GM21619 (cell line): ENCODE measurements at regions not wholly inside any gene's neighbourhood (a gene's known extent, or its start where the extent isn't known, plus 50 kb on each side); places are given as distances from the start of the nearest gene placed in this dataset.

ENCODE experiments used
- ATAC-seq: cut with Tn5 transposase; IDR thresholded peaks from one replicate; pipeline ENCODE4 v1.9.1; 2021; ENCODE audit not compliant: unreplicated experiment

DNA sequence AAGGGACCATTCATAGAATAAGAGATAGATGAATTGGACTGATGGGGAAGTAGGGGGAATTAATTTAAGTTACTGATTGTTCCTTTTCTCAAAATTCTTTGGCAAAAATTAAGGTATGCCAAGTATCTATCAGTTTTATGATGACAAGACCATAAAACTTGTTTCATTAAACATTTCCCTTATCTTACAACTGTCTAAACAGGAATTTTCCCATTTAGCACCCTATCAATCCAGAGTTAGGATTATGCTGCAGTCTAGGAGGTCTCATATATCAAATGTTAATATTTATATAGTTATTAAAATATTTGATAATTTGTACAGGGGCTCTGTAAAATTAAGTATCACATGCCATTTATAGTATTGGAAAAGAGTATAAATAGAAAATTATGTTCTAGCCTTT lies 51.5 kb upstream of the ARID1B start:
- ATAC-seq: no peak

DNA sequence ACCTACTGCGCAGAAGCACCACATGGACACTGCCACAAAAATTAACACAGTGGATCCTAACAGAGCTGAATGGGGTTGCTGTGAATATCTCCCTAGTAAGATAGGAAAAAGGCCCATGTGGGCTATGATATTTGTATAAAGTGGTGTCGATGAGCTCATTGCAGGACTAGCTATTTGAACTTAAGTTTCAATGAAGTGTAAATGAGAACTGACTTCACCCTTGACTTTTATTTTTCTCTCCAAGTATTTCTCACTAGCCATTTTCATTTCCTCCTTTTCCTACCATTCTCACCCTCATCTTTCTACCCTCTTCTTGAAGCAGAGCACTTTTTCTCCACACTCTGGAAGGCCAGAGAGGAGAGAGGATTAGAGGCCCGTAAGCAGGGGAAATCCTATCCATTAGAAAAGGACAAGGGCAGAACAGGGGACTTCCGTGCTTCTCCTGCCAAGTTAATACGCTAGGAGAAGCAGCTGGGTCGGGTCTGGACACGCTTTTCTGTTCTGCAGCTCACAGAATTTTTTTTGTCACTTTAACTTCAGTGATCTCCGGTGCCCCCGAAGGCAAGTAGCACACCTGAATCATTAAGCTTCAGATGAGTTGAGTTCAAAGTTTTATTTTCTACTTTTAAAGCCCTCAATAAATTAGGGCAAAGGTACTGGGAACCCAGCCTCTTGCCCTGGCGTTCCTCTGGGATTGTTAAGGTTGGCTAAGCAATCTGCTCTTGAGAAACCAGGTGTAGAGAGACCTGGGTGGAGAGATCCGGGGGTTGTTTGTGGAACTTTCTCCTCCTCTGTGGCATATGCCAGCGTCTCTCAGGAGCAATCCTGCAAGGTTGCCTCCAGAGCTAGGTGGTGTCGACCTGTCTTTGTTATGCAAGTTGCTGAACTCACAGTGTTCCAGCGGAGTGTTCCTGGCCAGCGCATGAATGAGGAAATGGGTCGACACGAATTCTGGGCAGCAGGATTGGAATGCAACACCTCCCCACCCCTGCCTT lies 56.2 kb upstream of the ARID1B start:
- peak; percentile 54 for ATAC-seq

DNA sequence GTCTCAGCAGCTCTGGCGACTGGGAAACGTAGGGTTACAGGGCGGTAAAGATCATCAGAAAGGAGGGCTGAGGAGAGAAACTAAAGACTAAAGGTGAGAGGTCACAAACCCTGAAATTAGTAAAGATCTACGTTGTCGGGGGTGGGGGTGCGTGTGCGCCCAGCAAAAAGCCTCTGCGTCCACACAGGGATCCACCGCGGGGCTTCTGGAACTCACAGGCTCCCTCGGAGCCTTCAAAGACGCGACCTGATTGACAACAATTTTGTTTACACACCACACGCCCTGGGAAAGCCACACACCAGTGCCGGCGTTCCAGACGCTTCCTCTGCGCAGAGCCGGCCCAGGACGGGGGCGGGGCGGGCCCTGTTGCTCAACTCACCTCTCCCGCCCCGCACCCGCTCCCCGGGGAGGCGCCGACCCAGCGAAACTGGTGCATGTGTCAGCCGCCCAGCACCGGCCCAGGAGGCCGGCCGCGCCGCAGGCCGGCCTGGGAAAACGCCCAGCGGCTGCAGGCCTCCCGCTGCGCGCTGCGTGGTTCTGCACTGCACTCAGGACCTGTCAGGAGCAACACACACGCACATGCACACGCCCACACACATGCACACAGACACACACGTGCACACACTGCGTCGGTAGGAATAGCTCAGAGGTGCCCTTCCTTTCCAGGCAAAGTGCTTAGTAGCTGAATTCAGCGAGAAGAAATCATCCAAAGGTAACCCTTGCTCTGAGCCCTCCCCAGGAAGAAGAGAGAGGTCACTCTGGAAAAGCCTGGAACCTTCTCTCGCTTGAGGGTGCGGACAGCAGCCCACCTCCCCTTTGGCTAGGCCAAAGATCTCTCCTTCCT lies 57.2 kb upstream of the ARID1B start:
- peak; percentile 80 for ATAC-seq

DNA sequence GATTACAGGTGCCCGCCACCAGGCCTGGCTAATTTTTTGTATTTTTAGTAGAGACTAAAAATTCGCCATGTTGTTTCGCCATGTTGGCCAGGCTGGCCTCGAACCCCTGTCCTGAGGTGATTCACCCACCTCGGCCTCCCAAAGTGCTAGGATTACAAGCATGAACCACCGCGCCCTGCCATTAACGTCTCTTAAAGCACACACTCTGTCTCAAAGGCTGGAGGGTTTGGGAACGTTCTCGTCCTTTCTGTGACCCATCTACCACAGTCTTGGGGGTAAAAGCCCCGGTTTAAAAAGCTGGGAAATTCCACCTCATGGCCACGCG lies 57.8 kb upstream of the ARID1B start:
- ATAC-seq: no peak

DNA sequence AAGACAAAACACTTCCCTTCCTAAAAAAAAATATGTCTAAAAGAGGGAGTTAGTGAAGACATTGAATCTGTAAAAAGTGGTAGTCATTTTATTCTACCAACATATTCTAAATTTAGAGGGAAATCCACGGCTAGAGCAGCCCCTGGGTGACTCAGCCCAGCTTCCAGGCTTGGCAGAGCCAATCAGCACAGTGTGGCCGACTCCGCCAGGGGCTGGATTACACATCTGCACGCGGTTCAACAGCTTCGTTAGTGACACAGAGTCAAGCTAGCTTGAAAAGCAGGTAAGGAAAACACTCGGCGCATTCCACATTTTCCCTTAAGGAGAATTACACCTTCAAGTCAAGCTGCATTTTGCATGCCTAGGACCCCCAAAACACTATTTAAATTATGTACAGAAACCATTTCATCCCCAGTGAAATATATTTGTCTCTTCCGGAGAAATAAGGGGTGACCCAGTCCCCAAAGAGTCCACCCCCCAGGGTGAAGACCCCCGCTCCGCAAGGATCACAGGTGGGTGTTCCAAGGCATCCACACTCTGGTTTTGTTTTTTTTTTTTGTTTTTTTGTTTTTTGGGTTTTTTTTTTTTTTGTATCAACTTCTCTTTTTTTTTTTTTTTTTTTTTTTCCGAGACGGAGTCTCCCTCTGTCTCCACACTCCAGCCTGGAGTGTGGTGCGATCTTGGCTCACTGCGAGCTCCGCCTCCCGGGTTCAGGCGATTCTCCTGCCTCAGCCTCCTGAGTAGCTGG lies 58.4 kb upstream of the ARID1B start:
- ATAC-seq: no peak

DNA sequence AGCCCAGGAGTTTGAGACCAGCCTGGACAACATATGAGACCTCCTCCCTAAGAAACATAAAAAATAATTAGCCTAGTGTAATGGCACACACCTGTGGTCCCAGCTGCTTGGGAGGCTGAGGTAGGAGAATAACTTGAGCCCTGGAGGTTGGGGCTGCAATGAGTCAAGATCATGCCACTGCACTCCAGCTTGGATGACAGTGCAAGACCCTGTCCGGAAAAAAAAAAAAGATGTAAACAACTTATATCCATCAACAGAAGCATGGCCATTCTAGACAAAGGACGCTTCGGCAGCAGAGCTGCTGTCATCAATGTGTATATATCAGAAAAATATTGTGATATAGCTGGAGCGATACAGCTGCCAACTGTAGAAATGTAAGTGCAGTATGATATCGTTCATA lies 59.6 kb upstream of the ARID1B start:
- no peak for ATAC-seq

DNA sequence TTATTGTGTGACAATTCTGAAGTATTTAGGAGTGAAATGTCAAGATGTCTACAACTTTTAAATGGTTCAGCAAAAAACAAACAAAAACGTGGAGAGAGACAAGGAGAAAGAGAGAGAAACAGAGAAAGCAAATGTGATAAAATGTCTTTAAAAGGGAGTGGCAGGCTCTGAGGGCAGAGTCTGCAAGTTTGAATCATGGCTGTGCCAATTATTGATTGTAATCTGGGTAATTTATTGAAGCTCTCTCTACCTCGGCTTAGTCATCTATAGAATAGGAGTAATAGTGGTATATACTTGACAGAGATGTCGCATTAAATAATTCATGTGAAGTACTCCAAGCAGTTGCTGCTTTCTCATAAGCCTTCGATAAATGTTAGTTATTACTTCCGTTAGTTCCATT lies 61.3 kb upstream of the ARID1B start:
- no peak for ATAC-seq

DNA sequence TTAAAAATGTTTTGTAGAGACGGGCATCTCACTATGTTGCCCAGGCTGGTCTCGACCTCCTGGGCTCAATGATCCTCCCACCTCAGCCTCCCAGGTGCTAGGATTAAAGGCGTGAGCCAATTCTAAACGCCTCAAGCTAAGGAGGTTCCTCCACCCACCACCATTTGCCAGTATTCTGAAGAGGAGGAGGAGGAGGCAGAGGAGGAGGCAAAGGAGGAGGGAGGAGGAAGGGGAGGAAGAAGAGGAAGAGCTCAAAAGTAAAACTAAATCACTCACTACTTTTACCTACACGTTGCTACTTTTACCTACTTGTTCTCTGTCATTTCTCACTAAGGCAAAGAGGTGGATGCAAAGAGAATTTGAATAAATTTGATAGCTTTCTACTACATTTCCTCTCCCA lies 63.6 kb upstream of the ARID1B start:
- ATAC-seq: no peak

DNA sequence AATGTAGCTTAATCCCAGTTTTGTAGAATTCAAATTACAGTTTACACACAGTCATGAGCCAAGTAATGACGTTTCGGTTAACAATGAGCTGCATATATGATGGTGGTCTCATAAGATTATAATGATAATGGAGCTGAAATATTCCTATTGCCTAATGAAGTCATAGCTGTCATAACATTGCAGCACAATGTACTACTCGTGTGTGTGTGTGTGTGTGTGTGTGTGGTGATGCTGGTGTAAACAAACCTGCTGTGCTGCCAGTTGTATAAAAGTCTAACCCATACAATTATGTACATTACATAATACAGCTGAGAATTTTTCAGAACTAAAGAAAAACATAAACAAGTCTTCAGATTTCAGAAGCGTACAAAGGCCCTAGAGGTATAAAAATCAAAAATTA lies 66.7 kb upstream of the ARID1B start:
- ATAC-seq: no peak

DNA sequence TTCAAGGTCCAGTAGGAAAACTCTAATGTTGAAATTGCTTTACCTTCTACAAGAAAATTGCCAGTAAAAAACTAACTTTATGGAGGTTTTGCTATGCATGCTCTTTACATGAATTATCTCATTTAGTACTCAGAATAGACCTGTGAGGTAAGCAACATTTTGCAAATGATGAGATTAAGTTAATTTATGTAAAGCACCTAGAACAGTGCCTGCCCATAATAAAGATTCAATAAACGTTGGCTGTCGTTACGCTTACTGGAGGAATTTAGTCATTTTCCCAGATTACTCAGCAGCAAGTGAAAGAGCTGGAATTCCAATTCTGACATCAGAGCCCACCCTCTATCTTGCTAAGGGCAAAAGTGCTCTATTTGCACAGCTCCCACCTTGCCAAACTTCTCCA lies 69.4 kb upstream of the ARID1B start:
- ATAC-seq: no peak

DNA sequence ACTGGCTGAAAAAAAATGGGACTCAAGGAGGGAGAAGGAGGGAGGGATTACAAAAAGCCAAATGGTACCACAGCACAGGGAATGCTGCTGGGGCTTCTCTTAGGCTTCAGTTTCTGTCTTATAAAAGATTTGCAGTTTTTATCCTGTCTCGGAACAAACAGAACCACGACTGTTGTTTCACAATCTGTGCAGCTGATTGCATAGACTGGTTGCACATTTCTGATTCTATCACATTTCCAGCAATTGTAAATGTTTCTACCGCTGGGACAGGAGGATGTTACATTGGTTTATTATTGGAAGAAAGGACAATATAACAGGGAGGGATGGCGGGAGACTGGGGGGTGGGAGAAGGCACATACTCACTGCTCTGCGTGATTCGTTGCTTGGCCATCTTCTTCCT lies 73.5 kb upstream of the ARID1B start:
- no peak for ATAC-seq

DNA sequence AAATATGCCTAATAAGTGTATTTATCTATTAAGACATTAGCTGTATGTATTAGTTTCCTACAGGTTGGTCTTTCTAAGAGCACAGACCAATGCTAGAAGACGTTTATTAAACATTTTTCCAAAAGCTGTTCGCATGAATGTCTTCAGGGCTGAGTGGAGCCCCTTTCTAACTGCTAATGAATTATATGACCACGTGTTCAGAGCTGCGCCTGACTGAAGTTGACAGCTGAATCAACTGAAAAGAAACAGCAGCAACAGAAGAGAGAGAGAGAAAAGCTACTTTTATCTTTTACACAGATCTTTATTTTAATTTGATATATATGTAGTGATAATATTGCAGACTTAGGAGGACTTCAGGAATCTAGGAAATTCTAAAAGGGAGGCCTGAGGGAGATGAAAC lies 75.2 kb upstream of the ARID1B start:
- ATAC-seq: no peak

DNA sequence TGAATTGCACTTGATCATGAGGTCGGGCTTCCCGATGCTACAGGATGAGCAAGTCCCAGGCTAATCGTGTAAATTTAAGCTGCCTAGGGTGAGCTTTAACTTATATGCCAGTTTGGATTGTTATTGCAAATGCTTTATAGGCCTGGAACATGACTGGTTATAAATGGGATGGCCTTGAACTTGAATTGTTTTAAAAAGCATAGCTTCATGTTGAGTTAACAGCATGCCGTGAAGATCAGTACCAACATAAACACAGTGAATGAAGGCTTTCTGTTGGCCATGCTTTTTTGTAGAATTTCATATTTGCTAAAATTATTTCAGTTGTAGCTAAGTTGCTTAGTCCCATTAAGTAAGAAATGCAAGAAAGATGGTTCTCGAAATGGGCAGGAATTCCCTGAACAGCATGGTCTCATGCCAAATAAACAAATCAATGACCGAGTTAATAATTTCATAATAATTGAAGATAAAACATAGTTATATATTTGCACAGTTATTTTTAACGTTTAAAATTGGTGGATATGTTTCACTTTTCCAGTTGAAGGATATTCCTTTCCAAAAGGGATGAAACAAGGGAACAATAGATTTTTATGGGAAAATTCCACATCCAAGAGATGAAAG lies 76.6 kb upstream of the ARID1B start:
- no peak for ATAC-seq

DNA sequence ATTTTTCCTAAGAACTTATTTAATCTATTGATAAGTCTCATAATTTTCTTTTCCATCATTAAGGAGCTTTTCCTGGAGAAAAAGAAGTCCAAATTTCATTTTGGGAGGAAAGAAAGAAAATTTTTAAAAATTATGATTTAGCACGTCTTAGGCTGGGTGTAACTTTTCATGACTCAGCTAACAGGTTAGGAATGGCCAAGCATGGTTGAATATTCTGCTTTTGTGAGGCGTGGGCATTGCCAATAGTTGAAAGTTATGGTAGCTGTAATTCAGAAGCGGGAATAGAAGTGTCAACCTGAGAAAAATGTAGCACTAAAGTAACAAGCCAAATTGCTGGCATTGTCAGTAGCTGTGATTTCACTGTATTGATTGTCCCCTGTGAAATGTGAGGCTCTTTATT lies 77.2 kb upstream of the ARID1B start:
- ATAC-seq: no peak

DNA sequence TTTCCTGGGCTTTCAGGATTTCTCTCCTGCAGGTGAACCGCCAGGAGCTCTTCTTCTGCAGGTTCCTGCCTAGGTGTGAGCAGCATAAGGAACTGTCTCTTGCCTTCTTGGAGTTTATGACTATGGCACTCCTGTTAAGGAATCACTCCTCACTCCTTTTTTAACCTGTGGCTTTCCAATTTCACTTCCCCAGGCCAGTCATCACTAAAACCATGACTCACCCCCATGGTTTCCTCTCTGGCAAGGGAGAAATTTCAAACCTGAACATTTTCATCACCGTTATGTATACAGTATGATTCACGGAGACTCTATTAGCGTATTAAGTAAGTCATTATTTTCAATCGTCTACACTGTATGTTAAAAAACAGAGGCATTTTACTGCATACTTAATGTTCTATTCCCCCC lies 78.2 kb upstream of the ARID1B start:
- peak; percentile 40 for ATAC-seq

DNA sequence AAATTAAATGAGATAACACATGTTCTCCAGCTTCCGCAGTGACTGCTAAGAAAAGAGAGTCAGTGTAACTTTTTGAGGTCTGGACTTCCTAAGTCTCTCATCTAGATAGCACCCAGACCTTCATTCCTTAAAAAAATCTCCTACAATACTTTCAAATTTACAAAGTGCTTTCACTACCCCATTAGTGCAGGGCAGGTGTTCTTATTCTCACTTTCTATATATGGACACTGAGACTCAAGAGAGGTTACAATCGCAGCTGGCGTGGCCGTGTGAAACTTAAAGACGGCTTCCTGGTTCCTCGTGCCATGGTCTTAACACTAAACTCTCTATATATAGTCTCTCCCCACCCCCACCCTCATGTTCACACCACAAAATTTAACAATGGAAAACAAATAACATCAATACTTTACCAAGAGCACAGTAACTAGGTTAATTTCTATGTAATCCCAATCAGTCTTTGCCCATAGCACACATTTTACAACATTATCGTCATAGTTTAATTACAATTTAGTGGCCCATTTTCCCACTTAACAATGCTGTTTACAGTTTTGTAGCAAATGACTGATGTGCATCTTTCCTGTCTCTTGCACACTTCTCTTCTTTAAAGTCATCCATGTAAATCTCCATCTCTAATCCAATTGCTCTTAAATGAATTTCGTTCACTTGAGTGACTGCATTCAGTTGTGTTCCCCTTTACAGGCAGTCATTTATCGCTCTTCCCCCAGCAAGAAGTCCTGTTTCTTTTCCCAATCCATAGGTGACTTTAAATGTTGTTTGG lies 78.8 kb upstream of the ARID1B start:
- peak; percentile 82 for ATAC-seq

DNA sequence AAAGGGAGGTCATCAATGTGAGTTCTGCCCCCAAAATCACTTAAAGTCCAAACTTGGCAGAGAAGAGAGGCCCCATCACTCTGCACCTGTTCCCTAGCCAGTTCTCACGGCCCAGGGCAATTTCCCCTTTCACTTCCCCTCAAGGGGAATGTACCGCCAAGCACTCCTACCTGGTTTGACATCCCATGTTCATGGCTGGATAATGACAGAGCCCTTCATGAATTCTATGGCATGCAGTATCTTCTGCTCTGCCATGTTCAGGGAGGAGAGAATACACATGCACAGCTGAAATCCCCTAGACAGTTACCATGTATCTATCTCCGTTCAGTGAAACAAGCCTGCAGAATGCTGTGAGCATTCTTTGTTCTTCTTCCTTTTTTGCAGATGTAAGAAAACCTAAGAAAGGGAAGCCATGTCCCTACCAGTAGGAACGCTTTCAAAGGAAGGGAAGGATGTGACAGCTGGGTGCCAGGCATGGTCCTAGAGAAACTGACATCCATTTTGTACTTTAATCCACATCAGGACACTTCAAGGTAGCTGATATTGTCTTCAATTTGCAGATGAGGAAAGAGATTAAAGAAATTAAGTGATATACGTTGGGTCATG lies 79.8 kb upstream of the ARID1B start:
- peak; percentile 33 for ATAC-seq

DNA sequence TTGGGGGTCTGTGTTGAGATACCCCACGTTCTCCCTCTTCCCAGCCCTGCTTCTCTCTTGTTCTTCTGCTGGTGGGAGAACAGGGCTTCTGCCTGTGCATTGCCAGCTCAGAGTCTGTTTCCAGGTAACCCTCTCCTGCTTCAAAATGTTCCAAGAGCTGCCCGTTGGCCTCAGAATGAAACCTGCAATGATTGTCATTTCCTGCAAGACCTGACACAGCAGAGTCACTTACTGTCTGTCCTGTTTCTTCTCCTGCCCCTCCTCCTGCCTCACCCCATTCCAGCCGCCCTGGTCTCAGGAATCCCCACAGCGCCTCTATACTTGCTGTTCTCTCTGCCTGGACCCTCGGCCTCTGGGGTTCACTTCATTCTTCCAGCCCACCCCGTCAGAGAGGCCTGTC lies 81.4 kb upstream of the ARID1B start:
- no peak for ATAC-seq

DNA sequence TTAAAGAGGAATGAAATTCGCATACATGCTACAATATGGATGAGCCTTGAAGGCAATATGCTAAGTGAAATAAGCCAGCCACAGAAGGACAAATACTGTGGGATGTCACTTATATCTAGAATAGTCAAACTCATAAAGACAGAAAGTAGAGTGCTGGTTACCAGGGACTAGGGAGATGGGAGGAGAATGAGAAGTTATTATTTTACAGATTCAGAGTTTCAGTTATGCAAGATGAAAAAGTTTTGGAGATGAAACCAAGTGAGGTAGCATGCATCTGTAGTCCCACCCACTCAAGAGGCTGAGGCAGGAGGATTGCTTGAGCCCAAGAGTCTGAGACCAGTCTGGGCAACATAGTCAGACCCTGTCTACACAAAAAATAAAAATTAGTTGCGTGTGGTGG lies 82.5 kb upstream of the ARID1B start:
- ATAC-seq: no peak

DNA sequence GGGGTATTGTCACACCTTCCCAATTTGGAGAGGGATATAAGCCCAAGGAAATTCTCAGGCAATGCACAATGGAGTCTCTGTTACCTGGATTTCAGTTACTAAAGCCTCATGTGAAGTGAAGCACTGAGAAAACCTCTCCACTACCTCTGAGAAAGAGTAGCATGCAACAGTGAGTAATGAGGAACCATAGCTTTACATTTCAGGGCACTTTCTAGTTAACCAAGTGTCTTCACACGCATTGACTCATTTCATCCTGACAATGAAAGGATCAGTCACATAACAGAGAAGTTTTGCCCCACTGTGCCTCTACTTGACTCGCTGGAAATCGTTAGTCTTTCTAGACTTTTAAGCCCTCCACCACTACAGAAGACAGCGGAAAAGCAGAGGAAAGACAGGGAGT lies 86.2 kb upstream of the ARID1B start:
- peak; percentile 55 for ATAC-seq
